ENCODE measurements at regions not wholly inside any gene's neighbourhood (a gene's known extent, or its start where the extent isn't known, plus 50 kb on each side); places are given as distances from the start of the nearest gene placed in this dataset.
"Not testable (repeated sequence)": the region's sequence is repeated elsewhere in the genome, so short reads cannot be mapped to it uniquely, and the experiment has no call there.

GRCh38 chr15:47066392-47066791 is 650.9 kb upstream of the SEMA6D start:
- Mint-ChIP-seq H3K9me3 (peaks cover 3 to 16% (median 7%) of the 10 kb centered on the region in 5 donors), H3K36me3 (peaks cover 0 to 1% (median 0%) of the 10 kb centered on the region in 3 donors), H3K4me3 (no peak overlapping the region), H3K27ac (no peak overlapping the region), H3K4me1 (no peaks in the 10 kb centered on the region), H3K27me3 (no peaks in the 10 kb centered on the region)
- CTCF ChIA-PET = no interaction called here
- POLR2A ChIA-PET = no interaction called here
- Histone ChIP-seq H3K4me3 (ENCODE audit: low read length) (no peak overlapping the region), H3K36me3 (ENCODE audit: insufficient read depth, low read length) (no peaks in the 10 kb centered on the region), H3K27me3 (ENCODE audit: insufficient read depth, low read length, poor library complexity, severe bottlenecking) (no peaks in the 10 kb centered on the region), H3K27ac (ENCODE audit: low read depth, low read length) (no peak overlapping the region), H3K4me1 (ENCODE audit: insufficient read depth, low read length) (no peaks in the 10 kb centered on the region), H3K9me3 (ENCODE audit: low read length) (no peaks in the 10 kb centered on the region)
- DNase-seq = no peak

- POLR2A ChIA-PET, H3K4me1 Mint-ChIP-seq: not testable (repeated sequence)
These were observed 639.5 kb upstream of the SEMA6D start for GRCh38 chr15:47077846-47078245.

GRCh38 chr15:47095833-47096232 is 621.5 kb upstream of the SEMA6D start:
- POLR2A ChIA-PET = no interaction called here

More at GRCh38 chr15:47077846-47078245, 639.5 kb upstream of the SEMA6D start:
- H3K4me3 ChIP-seq (ENCODE audit: low read length); H3K27me3 Mint-ChIP-seq; DNase-seq; H3K27ac ChIP-seq (ENCODE audit: low read depth, low read length); H3K9me3 Mint-ChIP-seq; H3K36me3 ChIP-seq (ENCODE audit: insufficient read depth, low read length); H3K27me3 ChIP-seq (ENCODE audit: insufficient read depth, low read length, poor library complexity, severe bottlenecking); H3K4me1 ChIP-seq (ENCODE audit: insufficient read depth, low read length); CTCF ChIA-PET; H3K36me3 Mint-ChIP-seq; H3K4me3 Mint-ChIP-seq; H3K9me3 ChIP-seq (ENCODE audit: low read length); H3K27ac Mint-ChIP-seq: not testable (repeated sequence)

GRCh38 chr15:47098526-47098925 is 618.8 kb upstream of the SEMA6D start:
- H3K4me1 ChIP-seq (ENCODE audit: insufficient read depth, low read length); DNase-seq; H3K27me3 Mint-ChIP-seq; H3K27ac ChIP-seq (ENCODE audit: low read depth, low read length); H3K4me1 Mint-ChIP-seq; H3K4me3 ChIP-seq (ENCODE audit: low read length); H3K27me3 ChIP-seq (ENCODE audit: insufficient read depth, low read length, poor library complexity, severe bottlenecking); H3K4me3 Mint-ChIP-seq; CTCF ChIA-PET; H3K36me3 ChIP-seq (ENCODE audit: insufficient read depth, low read length); H3K9me3 ChIP-seq (ENCODE audit: low read length); H3K36me3 Mint-ChIP-seq; POLR2A ChIA-PET; H3K27ac Mint-ChIP-seq: not testable (repeated sequence)
- H3K9me3 Mint-ChIP-seq = peaks cover 5 to 28% (median 7%) of the 10 kb centered on the region in 5 donors

More at GRCh38 chr15:47095833-47096232, 621.5 kb upstream of the SEMA6D start:
- DNase-seq = no peak
- CTCF ChIA-PET = no interaction called here
- no peak overlapping the region for H3K27ac Mint-ChIP-seq
- Histone ChIP-seq H3K9me3 (ENCODE audit: low read length) (no peaks in the 10 kb centered on the region), H3K4me3 (ENCODE audit: low read length) (no peak overlapping the region), H3K4me1 (ENCODE audit: insufficient read depth, low read length) (no peaks in the 10 kb centered on the region), H3K27me3 (ENCODE audit: insufficient read depth, low read length, poor library complexity, severe bottlenecking) (no peaks in the 10 kb centered on the region), H3K36me3 (ENCODE audit: insufficient read depth, low read length) (no peaks in the 10 kb centered on the region), H3K27ac (ENCODE audit: low read depth, low read length) (no peak overlapping the region)
- H3K4me3 Mint-ChIP-seq = no peak overlapping the region
- H3K4me1 Mint-ChIP-seq = no peaks in the 10 kb centered on the region
- no peaks in the 10 kb centered on the region for H3K36me3 Mint-ChIP-seq
- peaks cover 7 to 28% (median 10%) of the 10 kb centered on the region in 5 donors for H3K9me3 Mint-ChIP-seq
- no peaks in the 10 kb centered on the region for H3K27me3 Mint-ChIP-seq

- H3K4me3 ChIP-seq (ENCODE audit: low read length); H3K4me3 Mint-ChIP-seq; H3K36me3 ChIP-seq (ENCODE audit: insufficient read depth, low read length); DNase-seq; H3K27me3 ChIP-seq (ENCODE audit: insufficient read depth, low read length, poor library complexity, severe bottlenecking); H3K27ac Mint-ChIP-seq; H3K27ac ChIP-seq (ENCODE audit: low read depth, low read length); H3K27me3 Mint-ChIP-seq; H3K4me1 Mint-ChIP-seq; H3K4me1 ChIP-seq (ENCODE audit: insufficient read depth, low read length); H3K36me3 Mint-ChIP-seq; POLR2A ChIA-PET; H3K9me3 ChIP-seq (ENCODE audit: low read length); CTCF ChIA-PET: not testable (repeated sequence)
- H3K9me3 Mint-ChIP-seq = peaks cover 0 to 26% (median 7%) of the 10 kb centered on the region in 5 donors
These were observed 617.5 kb upstream of the SEMA6D start for GRCh38 chr15:47099801-47100200.

- H3K4me1 Mint-ChIP-seq; H3K4me3 Mint-ChIP-seq; H3K36me3 Mint-ChIP-seq; H3K27me3 Mint-ChIP-seq; H3K27ac Mint-ChIP-seq; POLR2A ChIA-PET; CTCF ChIA-PET; DNase-seq; H3K9me3 ChIP-seq (ENCODE audit: low read length); H3K27me3 ChIP-seq (ENCODE audit: insufficient read depth, low read length, poor library complexity, severe bottlenecking); H3K4me1 ChIP-seq (ENCODE audit: insufficient read depth, low read length); H3K4me3 ChIP-seq (ENCODE audit: low read length); H3K36me3 ChIP-seq (ENCODE audit: insufficient read depth, low read length); H3K27ac ChIP-seq (ENCODE audit: low read depth, low read length): not testable (repeated sequence)
- H3K9me3 Mint-ChIP-seq = peaks cover 5 to 19% (median 12%) of the 10 kb centered on the region in 5 donors
These were observed 608.5 kb upstream of the SEMA6D start for GRCh38 chr15:47108800-47109199.

GRCh38 chr15:47116698-47117097 is 600.6 kb upstream of the SEMA6D start:
- no peaks in the 10 kb centered on the region for H3K36me3 ChIP-seq (ENCODE audit: insufficient read depth, low read length)
- no peaks in the 10 kb centered on the region for H3K4me1 ChIP-seq (ENCODE audit: insufficient read depth, low read length)
- H3K27ac ChIP-seq (ENCODE audit: low read depth, low read length) = no peak overlapping the region
- peaks cover 0 to 2% of the 10 kb centered on the region in 2 donors for H3K27me3 Mint-ChIP-seq
- no peak overlapping the region for H3K4me3 Mint-ChIP-seq
- peaks cover 4 to 21% (median 5%) of the 10 kb centered on the region in 5 donors for H3K9me3 Mint-ChIP-seq
- H3K4me3 ChIP-seq (ENCODE audit: low read length) = no peak overlapping the region
- POLR2A ChIA-PET = no interaction called here
- no peak overlapping the region for H3K27ac Mint-ChIP-seq
- H3K4me1 Mint-ChIP-seq = no peaks in the 10 kb centered on the region
- no peaks in the 10 kb centered on the region for H3K9me3 ChIP-seq (ENCODE audit: low read length)
- H3K27me3 ChIP-seq (ENCODE audit: insufficient read depth, low read length, poor library complexity, severe bottlenecking) = no peaks in the 10 kb centered on the region
- H3K36me3 Mint-ChIP-seq = no peaks in the 10 kb centered on the region
- no peak for DNase-seq
- CTCF ChIA-PET = no interaction called here

GRCh38 chr15:47119349-47119748 is 598.0 kb upstream of the SEMA6D start:
- no peak overlapping the region for H3K4me3 Mint-ChIP-seq
- peaks cover 4 to 21% (median 5%) of the 10 kb centered on the region in 5 donors for H3K9me3 Mint-ChIP-seq
- H3K4me3 ChIP-seq (ENCODE audit: low read length) = no peak overlapping the region
- ChIA-PET POLR2A (no interaction called here), CTCF (no interaction called here)
- H3K27ac Mint-ChIP-seq = no peak overlapping the region
- H3K27me3 Mint-ChIP-seq = peaks cover 0 to 2% of the 10 kb centered on the region in 2 donors
- H3K4me1 Mint-ChIP-seq = no peaks in the 10 kb centered on the region
- H3K36me3 ChIP-seq (ENCODE audit: insufficient read depth, low read length) = no peaks in the 10 kb centered on the region
- no peaks in the 10 kb centered on the region for H3K9me3 ChIP-seq (ENCODE audit: low read length)
- no peaks in the 10 kb centered on the region for H3K27me3 ChIP-seq (ENCODE audit: insufficient read depth, low read length, poor library complexity, severe bottlenecking)
- no peak for DNase-seq
- no peak overlapping the region for H3K27ac ChIP-seq (ENCODE audit: low read depth, low read length)
- no peaks in the 10 kb centered on the region for H3K36me3 Mint-ChIP-seq
- no peaks in the 10 kb centered on the region for H3K4me1 ChIP-seq (ENCODE audit: insufficient read depth, low read length)

- Mint-ChIP-seq H3K4me3 (no peak overlapping the region), H3K27me3 (no peaks in the 10 kb centered on the region), H3K4me1 (no peaks in the 10 kb centered on the region), H3K27ac (no peak overlapping the region), H3K36me3 (no peaks in the 10 kb centered on the region), H3K9me3 (peaks cover 2 to 49% (median 5%) of the 10 kb centered on the region in 5 donors)
- no peak for DNase-seq
- Histone ChIP-seq H3K27me3 (ENCODE audit: insufficient read depth, low read length, poor library complexity, severe bottlenecking) (no peaks in the 10 kb centered on the region), H3K36me3 (ENCODE audit: insufficient read depth, low read length) (no peaks in the 10 kb centered on the region), H3K4me1 (ENCODE audit: insufficient read depth, low read length) (no peaks in the 10 kb centered on the region), H3K4me3 (ENCODE audit: low read length) (no peak overlapping the region), H3K9me3 (ENCODE audit: low read length) (no peaks in the 10 kb centered on the region), H3K27ac (ENCODE audit: low read depth, low read length) (no peak overlapping the region)
- ChIA-PET CTCF (no interaction called here), POLR2A (no interaction called here)
These were observed 592.7 kb upstream of the SEMA6D start for GRCh38 chr15:47124430-47125102.

All from CD8-positive, alpha-beta memory T cell (primary cell).